Glutamatergic neuron (in vitro differentiated cells): ENCODE measurements at regions not wholly inside any gene's neighbourhood (a gene's known extent, or its start where the extent isn't known, plus 50 kb on each side); places are given as distances from the start of the nearest gene placed in this dataset.

Experiments
- DNase-seq: peaks from one replicate; pipeline ENCODE4 v3.0.0; 2022
- H3K27ac Mint-ChIP-seq: one replicate; pipeline ENCODE4 v1.8.0; 2020; ENCODE audit warnings: mild to moderate bottlenecking, mixed read lengths, inconsistent platforms; ENCODE audit not compliant: unreplicated experiment
- H3K27me3 Mint-ChIP-seq: one replicate; pipeline ENCODE4 v1.8.0; 2020; ENCODE audit warnings: mild to moderate bottlenecking, moderate library complexity, mixed read lengths, inconsistent platforms; ENCODE audit not compliant: unreplicated experiment
- H3K36me3 Mint-ChIP-seq: one replicate; pipeline ENCODE4 v1.8.0; 2020; ENCODE audit warnings: mild to moderate bottlenecking, mixed read lengths, inconsistent platforms; ENCODE audit not compliant: unreplicated experiment
- H3K4me1 Mint-ChIP-seq: one replicate; pipeline ENCODE4 v1.8.0; 2020; ENCODE audit warnings: mild to moderate bottlenecking, low read depth, mixed read lengths, inconsistent platforms; ENCODE audit not compliant: unreplicated experiment
- H3K4me3 Mint-ChIP-seq: one replicate; pipeline ENCODE4 v1.8.0; 2020; ENCODE audit warnings: mild to moderate bottlenecking, mixed read lengths, inconsistent platforms; ENCODE audit not compliant: unreplicated experiment
- H3K9me3 Mint-ChIP-seq: one replicate; pipeline ENCODE4 v1.8.0; 2020; ENCODE audit warnings: mild to moderate bottlenecking, moderate library complexity, mixed read lengths, inconsistent platforms; ENCODE audit not compliant: unreplicated experiment
- TF ChIP-seq, protein P1 (sequence below): fragments of 200-600 bp; sonication (generic); IDR thresholded peaks from one replicate; pipeline ENCODE4 v1.5.0; 2021; ENCODE audit not compliant: partially characterized antibody, unreplicated experiment

DNA sequence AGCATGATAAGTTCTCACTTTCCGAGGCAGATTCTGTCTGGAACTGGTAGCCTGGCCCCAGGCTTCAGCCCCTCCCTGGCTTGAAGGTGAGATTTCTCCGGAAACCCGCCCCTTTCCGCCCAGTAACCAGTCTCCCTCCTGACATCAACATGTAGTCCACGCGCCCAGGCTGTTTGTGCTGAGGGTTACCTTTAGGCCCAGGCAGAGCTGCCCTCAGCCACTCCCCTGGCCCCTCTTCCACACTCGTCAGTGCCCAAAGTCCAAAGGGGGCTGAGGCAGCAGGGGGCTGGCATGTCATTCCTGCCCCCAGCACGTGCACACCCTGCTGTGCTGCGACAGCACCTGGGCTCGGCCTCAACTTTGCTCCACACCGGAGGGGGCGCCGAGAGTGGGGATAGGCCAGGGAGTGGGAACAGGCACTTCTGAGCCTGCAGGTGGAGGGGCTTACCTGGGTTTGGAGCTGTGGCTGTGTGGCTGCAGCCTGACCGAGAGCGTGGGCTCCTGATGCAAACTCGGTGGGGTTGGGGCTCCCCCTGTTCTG is 69.5 kb upstream of the ANK2 start:
- Mint-ChIP-seq H3K4me3 (no peak overlapping the region), H3K4me1 (peaks cover 26% of the 10 kb centered on the region), H3K27me3 (peaks cover 6% of the 10 kb centered on the region), H3K27ac (peak overlapping the region; percentile 33), H3K9me3 (peaks cover 12% of the 10 kb centered on the region), H3K36me3 (peaks cover 12% of the 10 kb centered on the region)
- no peak for DNase-seq
- TF ChIP-seq, protein P1, sequence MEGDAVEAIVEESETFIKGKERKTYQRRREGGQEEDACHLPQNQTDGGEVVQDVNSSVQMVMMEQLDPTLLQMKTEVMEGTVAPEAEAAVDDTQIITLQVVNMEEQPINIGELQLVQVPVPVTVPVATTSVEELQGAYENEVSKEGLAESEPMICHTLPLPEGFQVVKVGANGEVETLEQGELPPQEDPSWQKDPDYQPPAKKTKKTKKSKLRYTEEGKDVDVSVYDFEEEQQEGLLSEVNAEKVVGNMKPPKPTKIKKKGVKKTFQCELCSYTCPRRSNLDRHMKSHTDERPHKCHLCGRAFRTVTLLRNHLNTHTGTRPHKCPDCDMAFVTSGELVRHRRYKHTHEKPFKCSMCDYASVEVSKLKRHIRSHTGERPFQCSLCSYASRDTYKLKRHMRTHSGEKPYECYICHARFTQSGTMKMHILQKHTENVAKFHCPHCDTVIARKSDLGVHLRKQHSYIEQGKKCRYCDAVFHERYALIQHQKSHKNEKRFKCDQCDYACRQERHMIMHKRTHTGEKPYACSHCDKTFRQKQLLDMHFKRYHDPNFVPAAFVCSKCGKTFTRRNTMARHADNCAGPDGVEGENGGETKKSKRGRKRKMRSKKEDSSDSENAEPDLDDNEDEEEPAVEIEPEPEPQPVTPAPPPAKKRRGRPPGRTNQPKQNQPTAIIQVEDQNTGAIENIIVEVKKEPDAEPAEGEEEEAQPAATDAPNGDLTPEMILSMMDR, result no peak

DNA sequence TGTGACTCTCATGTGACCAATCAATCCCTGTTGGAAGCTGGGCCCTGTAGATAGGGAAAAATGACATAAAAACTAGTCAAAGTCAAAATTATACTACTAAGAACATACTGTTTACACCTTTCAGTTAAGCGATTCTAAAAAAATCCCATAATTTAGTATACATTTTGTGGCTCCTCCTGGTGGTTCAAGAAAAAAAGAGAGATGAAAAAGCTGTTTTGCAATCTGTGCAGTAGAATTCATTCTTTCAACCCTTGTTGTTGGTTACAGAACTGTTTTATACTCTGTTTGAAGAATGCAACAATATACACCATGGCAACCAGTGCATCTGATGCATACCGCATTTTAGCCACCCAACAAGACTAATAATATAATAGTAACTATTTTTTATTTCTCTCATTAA is 66.8 kb upstream of the ANK2 start:
- peaks cover 4% of the 10 kb centered on the region for H3K27me3 Mint-ChIP-seq
- TF ChIP-seq, protein P1, result no peak

DNA sequence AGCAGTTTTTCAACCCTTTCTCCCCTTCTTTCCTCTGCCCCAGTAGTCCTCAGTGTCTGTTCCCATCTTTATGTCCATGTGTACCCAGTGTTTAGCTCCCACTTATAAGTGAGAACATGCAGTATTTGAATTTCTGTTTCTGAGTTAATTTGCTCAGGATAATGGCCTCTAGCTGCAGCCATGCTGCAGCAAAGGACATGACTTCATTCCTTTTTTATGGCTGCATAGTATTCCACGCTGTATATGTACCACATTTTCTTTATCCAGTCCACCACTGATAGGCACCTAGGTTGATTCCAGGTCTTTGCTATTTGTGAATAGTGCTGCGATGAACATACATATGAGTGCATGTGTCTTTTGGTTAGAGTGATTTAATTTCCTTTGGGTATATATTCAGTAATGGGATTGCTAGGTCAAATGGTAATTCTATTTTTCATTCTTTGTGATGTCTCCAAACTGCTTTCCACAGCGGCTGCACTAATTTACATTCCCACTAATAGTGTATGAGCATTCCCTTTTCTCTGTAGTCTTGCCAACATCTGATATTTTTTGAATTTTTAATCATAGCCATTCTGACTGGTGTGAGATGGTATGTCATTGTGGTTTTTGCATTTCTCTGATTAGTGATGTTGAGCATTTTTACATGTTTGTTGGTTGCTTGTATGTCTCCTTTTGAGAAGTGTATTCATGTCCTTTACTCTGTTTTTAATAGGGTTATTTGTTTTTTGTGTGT is 54.6 kb upstream of the ANK2 start:
- Mint-ChIP-seq H3K27me3 (peaks cover 3% of the 10 kb centered on the region), H3K27ac (no peak overlapping the region), H3K36me3 (no peaks in the 10 kb centered on the region), H3K9me3 (peaks cover 9% of the 10 kb centered on the region), H3K4me3 (no peak overlapping the region), H3K4me1 (peaks cover 20% of the 10 kb centered on the region)
- DNase-seq, result no peak
- TF ChIP-seq, protein P1, result no peak

More for the DNA sequence above, 66.8 kb upstream of the ANK2 start:
- no peak for DNase-seq
- peak overlapping the region; percentile 64 for H3K27ac Mint-ChIP-seq
- H3K36me3 Mint-ChIP-seq, result peaks cover 12% of the 10 kb centered on the region
- no peak overlapping the region for H3K4me3 Mint-ChIP-seq
- peaks cover 24% of the 10 kb centered on the region for H3K4me1 Mint-ChIP-seq
- peaks cover 17% of the 10 kb centered on the region for H3K9me3 Mint-ChIP-seq
